T-helper 1 cell treated with Interleukin-12 subunit alpha and Interleukin-12 subunit beta and Interleukin-4 antibody, amounts not matched to agents 30 μg/mL and 1 μg/mL, for 36 hours (primary cell): ENCODE measurements at regions not wholly inside any gene's neighbourhood (a gene's known extent, or its start where the extent isn't known, plus 50 kb on each side); places are given as distances from the start of the nearest gene placed in this dataset.

Source experiments
- H3K27ac Mint-ChIP-seq: one replicate; pipeline ENCODE4 v1.8.0; 2021; ENCODE audit warnings: mild to moderate bottlenecking, mixed read lengths
- H3K27me3 Mint-ChIP-seq: one replicate; pipeline ENCODE4 v1.8.0; 2021; ENCODE audit warnings: low read depth, mixed read lengths
- H3K36me3 Mint-ChIP-seq: one replicate; pipeline ENCODE4 v1.8.0; 2021; ENCODE audit warnings: low read depth, mixed read lengths
- H3K4me1 Mint-ChIP-seq: one replicate; pipeline ENCODE4 v1.8.0; 2021; ENCODE audit warnings: low read depth, mixed read lengths
- H3K4me3 Mint-ChIP-seq: one replicate; pipeline ENCODE4 v1.8.0; 2021; ENCODE audit warnings: mild to moderate bottlenecking, moderate library complexity, mixed read lengths
- H3K9me3 Mint-ChIP-seq: one replicate; pipeline ENCODE4 v1.8.0; 2021; ENCODE audit warnings: mixed read lengths

GRCh38 chr1:98210563-98210962 is 289.7 kb upstream of the DPYD start:
- H3K4me1 Mint-ChIP-seq: no peaks in the 10 kb centered on the region
- H3K27me3 Mint-ChIP-seq: no peaks in the 10 kb centered on the region
- no peaks in the 10 kb centered on the region for H3K36me3 Mint-ChIP-seq
- no peaks in the 10 kb centered on the region for H3K9me3 Mint-ChIP-seq
- H3K4me3 Mint-ChIP-seq: no peak overlapping the region
- H3K27ac Mint-ChIP-seq: no peak overlapping the region

DNA sequence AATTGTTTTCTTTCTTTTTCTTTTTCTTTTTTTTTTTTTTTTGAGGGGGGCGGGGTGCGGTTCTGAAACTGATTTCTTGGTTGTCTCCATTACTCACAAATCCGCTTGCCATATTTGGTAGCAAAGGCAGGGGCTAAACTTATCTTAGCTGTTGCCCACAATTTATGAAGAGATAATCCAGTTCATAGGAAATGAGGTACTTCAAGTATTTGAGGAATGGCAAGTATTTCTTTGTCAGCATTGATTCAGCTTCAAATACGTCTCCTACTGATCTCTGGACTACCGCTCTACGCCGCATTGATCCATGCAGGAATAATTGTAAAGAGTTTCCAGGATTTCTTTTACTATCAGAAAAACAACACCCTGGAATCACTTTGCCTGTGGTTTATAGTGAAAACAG is 289.2 kb upstream of the DPYD start:
- no peaks in the 10 kb centered on the region for H3K4me1 Mint-ChIP-seq
- H3K36me3 Mint-ChIP-seq: no peaks in the 10 kb centered on the region
- H3K4me3 Mint-ChIP-seq: no peak overlapping the region
- no peak overlapping the region for H3K27ac Mint-ChIP-seq
- H3K27me3 Mint-ChIP-seq: no peaks in the 10 kb centered on the region
- H3K9me3 Mint-ChIP-seq: no peaks in the 10 kb centered on the region

DNA sequence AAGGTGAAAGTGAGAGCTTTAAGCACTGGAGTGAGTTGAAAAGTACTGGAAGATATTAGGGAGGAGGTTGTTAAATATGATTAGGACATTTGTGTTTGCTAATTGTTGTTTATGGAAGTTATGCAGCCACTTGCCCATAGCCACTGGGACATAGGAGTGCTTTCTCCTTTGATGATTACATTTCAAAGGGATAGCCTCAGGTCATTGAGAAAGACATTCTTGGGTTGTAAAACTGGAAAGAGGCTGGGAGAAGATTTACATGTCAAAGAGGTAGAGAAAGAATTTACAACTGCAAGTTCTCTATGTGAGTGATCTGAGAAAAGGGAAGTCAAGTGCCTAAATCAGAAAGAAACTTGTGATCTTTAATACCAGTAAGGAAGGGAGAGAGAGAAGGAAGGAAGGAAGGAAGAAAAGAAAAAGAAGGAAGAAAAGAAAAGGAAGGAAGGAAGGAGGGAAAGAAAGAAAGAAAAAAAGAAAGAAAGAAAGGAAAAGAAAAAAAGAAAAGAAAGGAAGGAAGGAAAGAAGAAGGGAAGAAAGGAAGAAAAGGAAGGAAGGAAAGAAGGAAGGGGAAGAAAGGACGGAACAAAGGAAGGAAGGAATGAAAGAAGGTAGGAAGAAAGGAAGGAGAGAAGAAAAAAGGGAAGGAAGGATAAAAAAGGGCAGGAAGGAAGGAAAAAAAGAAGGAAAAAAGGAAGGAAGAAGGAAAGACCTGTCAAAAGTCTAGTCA is 284.6 kb upstream of the DPYD start:
- H3K36me3 Mint-ChIP-seq: no peaks in the 10 kb centered on the region
- H3K4me3 Mint-ChIP-seq: no peak overlapping the region
- no peaks in the 10 kb centered on the region for H3K4me1 Mint-ChIP-seq
- H3K9me3 Mint-ChIP-seq: no peaks in the 10 kb centered on the region
- peaks cover 1% of the 10 kb centered on the region for H3K27me3 Mint-ChIP-seq
- H3K27ac Mint-ChIP-seq: no peak overlapping the region

- H3K4me1 Mint-ChIP-seq: no peaks in the 10 kb centered on the region
- no peak overlapping the region for H3K4me3 Mint-ChIP-seq
- H3K27me3 Mint-ChIP-seq: peaks cover 3% of the 10 kb centered on the region
- H3K36me3 Mint-ChIP-seq: no peaks in the 10 kb centered on the region
- no peaks in the 10 kb centered on the region for H3K9me3 Mint-ChIP-seq
- no peak overlapping the region for H3K27ac Mint-ChIP-seq
Measured at GRCh38 chr1:98203466-98203865, 282.6 kb upstream of the DPYD start.

DNA sequence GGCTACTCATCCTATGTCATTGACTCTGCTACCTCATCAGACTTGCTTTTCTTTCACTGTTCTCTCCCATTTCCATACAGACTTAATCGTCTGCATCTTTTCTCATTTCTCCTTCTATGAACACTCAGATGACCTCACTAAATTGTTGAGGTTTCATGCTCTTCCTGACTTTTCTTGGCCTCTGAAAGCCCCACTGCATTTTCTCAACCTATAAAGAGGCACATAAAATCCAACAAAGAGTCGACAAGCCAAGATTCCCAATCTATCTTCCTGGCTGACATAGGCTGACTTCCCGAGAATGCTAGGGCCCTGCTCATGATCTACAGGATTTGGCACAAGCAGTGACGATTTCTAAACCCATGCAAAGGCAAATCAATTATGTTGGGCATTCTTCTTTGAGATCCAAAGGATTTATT is 280.8 kb upstream of the DPYD start:
- Mint-ChIP-seq H3K27me3 (peaks cover 3% of the 10 kb centered on the region), H3K9me3 (no peaks in the 10 kb centered on the region), H3K4me3 (no peak overlapping the region), H3K4me1 (no peaks in the 10 kb centered on the region), H3K36me3 (no peaks in the 10 kb centered on the region), H3K27ac (no peak overlapping the region)

DNA sequence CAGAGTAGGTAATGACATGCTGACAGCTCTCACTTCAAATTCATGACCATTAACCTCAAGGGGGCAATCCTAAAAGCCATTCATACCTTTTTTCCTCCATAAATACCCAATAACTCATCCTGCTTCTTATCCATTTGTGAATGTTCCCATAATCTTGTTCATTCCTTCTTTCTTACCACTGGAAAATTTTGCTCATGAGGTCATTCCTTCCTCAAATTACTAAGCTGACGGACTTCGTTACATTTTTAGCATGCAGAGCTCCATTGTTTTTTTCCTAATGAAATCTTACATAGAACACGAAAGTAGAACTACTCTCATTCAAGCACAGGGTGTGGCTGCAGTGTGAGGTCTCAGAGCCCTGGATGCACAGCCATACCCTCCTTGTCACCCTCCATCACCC is 276.5 kb upstream of the DPYD start:
- Mint-ChIP-seq H3K9me3 (no peaks in the 10 kb centered on the region), H3K27me3 (peaks cover 3% of the 10 kb centered on the region), H3K4me3 (no peak overlapping the region), H3K27ac (no peak overlapping the region), H3K36me3 (no peaks in the 10 kb centered on the region), H3K4me1 (no peaks in the 10 kb centered on the region)

GRCh38 chr1:98196012-98196411 is 275.2 kb upstream of the DPYD start:
- Mint-ChIP-seq H3K4me1 (no peaks in the 10 kb centered on the region), H3K36me3 (no peaks in the 10 kb centered on the region), H3K4me3 (no peak overlapping the region), H3K9me3 (no peaks in the 10 kb centered on the region), H3K27ac (no peak overlapping the region), H3K27me3 (peaks cover 3% of the 10 kb centered on the region)

DNA sequence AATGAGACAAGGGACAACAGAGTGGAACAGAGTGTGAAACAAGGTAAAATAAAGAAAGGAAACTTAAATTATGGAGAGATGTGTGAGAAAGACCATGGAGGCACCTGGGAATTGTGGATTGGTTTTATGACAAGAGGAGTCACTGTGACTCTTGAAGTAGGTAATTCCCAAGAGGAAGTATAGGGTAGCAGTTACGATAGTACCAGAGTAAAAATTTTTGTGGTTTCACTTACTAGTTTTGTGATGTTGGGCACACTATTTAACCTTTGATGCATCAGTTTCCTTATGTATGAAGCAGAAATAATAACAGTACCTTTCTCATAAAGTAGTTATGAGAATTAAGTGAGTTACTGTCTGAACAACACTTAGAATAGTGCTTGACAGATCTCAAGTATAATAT is 267.9 kb upstream of the DPYD start:
- Mint-ChIP-seq H3K4me1 (no peaks in the 10 kb centered on the region), H3K9me3 (no peaks in the 10 kb centered on the region), H3K36me3 (no peaks in the 10 kb centered on the region), H3K27ac (no peak overlapping the region), H3K4me3 (no peak overlapping the region), H3K27me3 (peaks cover 3% of the 10 kb centered on the region)

DNA sequence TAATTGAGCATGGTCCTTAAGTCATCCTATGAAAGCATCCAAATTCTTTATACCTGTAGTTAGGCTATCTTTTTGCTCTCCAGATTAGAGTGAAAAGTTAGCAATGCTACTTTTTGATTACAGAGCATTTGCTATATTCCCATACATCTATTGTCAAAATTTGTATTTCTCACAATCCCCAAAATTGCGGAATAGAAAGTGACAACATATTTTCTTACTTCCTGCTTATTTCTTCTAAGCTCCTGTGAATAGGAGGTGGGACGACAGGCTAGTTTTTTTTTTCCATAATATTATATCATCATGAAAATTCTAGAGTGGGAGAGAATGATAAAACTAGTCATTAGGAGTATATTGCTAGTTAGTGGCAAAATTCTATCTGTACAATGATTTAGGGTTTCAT is 264.0 kb upstream of the DPYD start:
- no peak overlapping the region for H3K4me3 Mint-ChIP-seq
- H3K36me3 Mint-ChIP-seq: no peaks in the 10 kb centered on the region
- no peaks in the 10 kb centered on the region for H3K4me1 Mint-ChIP-seq
- no peak overlapping the region for H3K27ac Mint-ChIP-seq
- H3K27me3 Mint-ChIP-seq: peaks cover 3% of the 10 kb centered on the region
- H3K9me3 Mint-ChIP-seq: no peaks in the 10 kb centered on the region

DNA sequence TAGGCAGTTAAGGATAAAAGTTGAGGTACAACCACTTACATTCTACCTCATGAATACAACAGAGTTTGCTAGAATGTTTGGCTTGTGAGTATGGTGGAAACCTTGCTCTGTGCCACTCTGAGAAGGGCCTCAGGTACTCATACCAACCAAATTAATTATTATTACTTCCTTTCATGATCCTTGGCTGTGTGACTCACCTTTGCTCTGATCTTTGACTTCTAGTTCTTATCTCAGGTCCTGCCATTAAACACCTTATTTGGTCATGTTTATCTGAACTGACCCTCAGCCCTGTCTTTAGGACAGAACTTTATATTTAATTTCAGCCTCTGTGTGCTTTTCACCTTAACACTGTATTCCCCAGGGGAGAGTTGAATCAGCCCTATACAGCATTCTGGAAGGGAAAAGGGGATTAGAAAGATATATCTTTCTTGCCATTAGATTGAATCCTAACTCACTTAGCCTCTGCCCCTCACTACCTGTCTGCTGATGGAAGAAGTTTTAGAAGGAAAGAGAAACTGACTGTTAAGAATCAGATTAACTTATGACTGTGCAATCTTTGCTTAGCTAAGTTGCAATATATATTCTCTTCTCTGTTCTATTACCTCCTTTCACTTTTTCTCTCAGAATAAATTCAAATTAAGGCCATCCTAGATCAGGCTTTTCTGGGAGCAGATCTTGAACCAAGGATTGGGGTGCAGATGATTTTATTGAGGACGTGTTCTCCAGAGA is 260.4 kb upstream of the DPYD start:
- Mint-ChIP-seq H3K36me3 (no peaks in the 10 kb centered on the region), H3K4me1 (no peaks in the 10 kb centered on the region), H3K9me3 (no peaks in the 10 kb centered on the region), H3K4me3 (no peak overlapping the region), H3K27ac (no peak overlapping the region), H3K27me3 (no peaks in the 10 kb centered on the region)

DNA sequence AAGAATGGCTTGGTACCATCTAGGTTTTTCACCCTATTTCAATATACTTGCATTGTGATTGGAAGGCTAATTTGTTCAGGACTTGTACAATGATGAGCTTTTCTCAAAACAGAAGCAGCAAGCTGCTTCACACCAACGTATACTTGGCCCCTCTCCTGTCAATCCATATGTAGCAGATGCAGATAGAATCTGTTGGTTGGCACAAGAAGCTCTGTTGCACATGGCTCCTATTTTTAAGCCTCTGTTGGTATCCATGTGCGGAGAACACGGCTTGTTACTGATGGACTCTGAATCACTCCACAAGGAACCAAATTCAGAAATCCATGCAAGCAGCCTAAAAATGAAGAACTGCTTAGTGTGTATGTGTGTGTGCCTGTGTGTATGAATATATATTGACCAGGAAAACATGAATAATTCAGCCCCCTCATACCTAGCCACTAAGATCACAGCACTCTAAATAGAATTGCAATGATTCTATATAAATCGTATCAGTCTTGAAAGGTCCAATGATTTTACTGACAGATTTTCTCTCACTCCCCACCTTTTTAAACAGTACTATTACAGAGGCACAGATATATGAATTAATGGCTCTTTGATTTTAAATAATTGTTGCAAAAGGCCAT is 258.4 kb upstream of the DPYD start:
- Mint-ChIP-seq H3K27ac (no peak overlapping the region), H3K9me3 (no peaks in the 10 kb centered on the region), H3K4me1 (no peaks in the 10 kb centered on the region), H3K4me3 (no peak overlapping the region), H3K27me3 (no peaks in the 10 kb centered on the region), H3K36me3 (no peaks in the 10 kb centered on the region)

- Mint-ChIP-seq H3K27ac (no peak overlapping the region), H3K9me3 (no peaks in the 10 kb centered on the region), H3K4me1 (no peaks in the 10 kb centered on the region), H3K4me3 (no peak overlapping the region), H3K27me3 (no peaks in the 10 kb centered on the region), H3K36me3 (no peaks in the 10 kb centered on the region)
Measured at GRCh38 chr1:98177751-98178150, 256.9 kb upstream of the DPYD start.

DNA sequence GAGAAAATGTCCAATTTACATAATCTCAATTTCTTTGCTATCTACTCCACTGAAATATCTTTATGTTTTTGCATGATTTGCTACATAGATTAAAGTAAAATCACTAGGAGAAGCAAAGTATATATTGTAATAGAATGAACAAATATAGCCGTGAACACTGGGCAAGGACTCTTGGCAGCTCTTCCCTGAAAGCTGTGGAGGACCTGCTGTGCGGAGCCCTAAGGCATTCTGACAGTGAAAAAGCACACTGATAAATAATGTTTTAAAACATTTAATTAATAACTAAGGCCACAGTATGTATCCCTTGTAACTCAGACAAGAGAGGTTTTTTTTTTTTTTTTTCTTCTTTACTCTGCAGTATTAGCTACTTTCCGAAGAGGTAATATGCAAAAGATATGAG is 256.1 kb upstream of the DPYD start:
- Mint-ChIP-seq H3K4me3 (no peak overlapping the region), H3K27me3 (no peaks in the 10 kb centered on the region), H3K4me1 (no peaks in the 10 kb centered on the region), H3K9me3 (no peaks in the 10 kb centered on the region), H3K36me3 (no peaks in the 10 kb centered on the region), H3K27ac (no peak overlapping the region)

- Mint-ChIP-seq H3K36me3 (no peaks in the 10 kb centered on the region), H3K4me1 (no peaks in the 10 kb centered on the region)
Measured at GRCh38 chr1:98176414-98176813, 255.6 kb upstream of the DPYD start.

DNA sequence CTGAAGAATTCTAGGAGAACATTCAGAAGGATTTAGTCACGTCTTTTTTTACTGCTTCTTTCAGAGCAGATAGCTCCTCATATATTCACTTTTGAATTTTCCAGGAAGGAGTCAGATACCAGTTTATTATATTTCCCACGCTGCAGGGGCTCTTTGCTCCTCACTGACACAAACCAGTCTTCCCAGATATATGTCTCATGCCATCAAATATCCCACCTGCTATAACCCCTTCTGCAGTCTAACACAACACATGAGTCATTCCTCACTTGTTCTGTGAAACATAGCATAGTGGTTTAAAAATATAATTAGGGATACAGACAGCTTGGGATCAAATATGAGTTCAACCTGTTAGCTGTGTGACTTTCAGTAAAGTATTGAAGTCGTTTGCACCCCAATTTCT is 251.7 kb upstream of the DPYD start:
- H3K4me1 Mint-ChIP-seq: no peaks in the 10 kb centered on the region
- no peak overlapping the region for H3K27ac Mint-ChIP-seq
- H3K4me3 Mint-ChIP-seq: no peak overlapping the region
- H3K27me3 Mint-ChIP-seq: peaks cover 9% of the 10 kb centered on the region
- no peaks in the 10 kb centered on the region for H3K36me3 Mint-ChIP-seq
- H3K9me3 Mint-ChIP-seq: no peaks in the 10 kb centered on the region

More at GRCh38 chr1:98176414-98176813, 255.6 kb upstream of the DPYD start:
- Mint-ChIP-seq H3K4me3 (no peak overlapping the region), H3K27me3 (no peaks in the 10 kb centered on the region), H3K27ac (no peak overlapping the region), H3K9me3 (no peaks in the 10 kb centered on the region)
